GM19023 (cell line): ENCODE measurements at regions not wholly inside any gene's neighbourhood (a gene's known extent, or its start where the extent isn't known, plus 50 kb on each side); places are given as distances from the start of the nearest gene placed in this dataset.
"Not testable (repeated sequence)": the region's sequence is repeated elsewhere in the genome, so short reads cannot be mapped to it uniquely, and the experiment has no call there.

Source experiments
- ATAC-seq: cut with Tn5 transposase; IDR thresholded peaks from one replicate; pipeline ENCODE4 v1.9.1; 2021; ENCODE audit warnings: mild to moderate bottlenecking, moderate library complexity; ENCODE audit not compliant: unreplicated experiment

DNA sequence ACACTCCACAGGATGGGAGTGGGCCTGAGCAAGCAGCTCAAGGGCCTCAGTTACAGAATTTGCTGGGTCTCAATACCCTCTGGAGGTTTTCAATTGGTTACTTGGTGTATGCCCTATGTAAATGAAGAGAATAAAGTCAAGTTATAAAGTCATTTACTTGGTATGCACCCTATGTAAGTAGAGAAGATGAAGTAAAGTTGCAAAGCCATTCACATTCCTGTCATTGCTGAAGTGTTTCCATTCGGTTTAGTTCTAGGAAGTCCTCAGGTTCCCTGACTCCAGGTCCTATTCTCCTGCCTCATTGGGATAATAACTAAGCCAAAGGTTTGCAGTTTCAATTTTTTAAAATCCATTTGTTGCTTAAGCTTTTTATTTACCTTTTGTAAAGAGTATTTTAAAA is 272.6 kb upstream of the NPSR1 start:
- no peak for ATAC-seq

DNA sequence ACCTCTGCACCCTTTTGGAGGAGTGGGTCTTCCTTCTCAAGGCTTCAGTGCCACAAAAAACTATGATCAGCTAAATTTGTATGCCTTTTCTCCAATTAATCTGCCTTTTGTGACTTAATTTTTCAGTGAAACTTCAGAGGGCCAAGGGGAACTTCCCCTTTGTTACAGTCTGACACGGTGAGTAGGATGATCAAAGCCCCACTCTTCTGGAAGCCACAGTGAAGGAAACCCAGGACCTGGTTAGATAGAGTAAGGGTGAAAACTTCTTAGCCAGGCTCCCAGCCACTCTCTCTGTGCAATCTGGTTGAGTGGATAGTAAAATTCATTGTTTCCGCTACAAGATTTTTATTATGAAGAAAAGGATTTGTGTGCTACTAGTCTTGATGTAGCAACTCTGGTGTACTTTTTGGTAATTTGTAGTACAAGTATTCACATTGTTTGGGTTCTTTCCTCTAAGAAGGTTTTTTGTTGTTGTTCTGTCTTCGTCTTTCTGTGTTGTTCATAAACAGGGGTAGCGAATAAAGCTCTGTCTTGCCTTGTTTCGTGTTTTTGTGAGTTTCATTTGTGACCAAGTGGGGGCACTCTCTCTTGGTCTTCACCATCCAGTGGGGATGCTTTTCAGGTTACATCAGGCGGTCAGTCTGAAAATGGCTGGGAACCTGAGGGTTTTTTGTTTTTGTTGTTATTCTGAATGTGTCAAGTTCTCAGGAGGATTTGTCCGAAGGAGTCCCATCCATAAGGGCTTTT is 268.5 kb upstream of the NPSR1 start:
- ATAC-seq, result no peak

DNA sequence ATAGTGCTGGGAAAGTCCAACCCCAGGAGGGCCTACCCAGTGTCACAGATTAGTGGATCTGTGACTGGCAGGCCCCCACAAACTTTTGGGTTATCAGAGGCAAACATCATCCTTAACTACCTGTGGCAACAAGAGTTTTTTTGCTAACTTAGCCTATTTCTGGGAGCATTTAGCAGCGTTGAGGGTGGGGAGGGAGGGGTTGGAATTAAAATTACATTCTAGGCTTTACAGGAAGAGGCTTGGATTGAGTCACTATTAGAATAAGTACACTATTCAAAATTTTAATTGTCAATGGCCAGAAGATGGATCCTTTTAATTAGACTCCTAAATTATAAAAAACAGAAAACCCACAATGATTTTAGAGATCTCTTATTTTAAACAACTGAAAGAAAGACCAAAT is 267.9 kb upstream of the NPSR1 start:
- ATAC-seq, result no peak

DNA sequence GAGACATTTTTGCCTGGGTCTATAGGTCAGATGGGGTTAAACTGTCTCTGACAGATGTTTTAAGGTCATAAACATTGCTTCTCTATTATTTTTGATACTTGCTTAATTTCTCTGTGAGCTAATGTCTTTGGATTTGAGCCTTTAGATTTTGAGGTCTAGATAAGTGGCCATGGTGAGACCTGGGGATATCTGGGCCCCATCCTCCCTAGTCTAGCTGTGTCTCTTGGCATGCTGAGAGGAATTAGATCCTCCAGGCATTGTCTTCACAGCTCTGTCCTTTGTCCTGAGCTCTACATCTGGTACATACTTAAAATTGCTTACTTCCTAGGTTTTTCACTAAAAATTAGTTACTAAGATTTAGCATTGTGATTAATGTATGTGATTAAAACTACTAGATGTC is 265.0 kb upstream of the NPSR1 start:
- no peak for ATAC-seq

DNA sequence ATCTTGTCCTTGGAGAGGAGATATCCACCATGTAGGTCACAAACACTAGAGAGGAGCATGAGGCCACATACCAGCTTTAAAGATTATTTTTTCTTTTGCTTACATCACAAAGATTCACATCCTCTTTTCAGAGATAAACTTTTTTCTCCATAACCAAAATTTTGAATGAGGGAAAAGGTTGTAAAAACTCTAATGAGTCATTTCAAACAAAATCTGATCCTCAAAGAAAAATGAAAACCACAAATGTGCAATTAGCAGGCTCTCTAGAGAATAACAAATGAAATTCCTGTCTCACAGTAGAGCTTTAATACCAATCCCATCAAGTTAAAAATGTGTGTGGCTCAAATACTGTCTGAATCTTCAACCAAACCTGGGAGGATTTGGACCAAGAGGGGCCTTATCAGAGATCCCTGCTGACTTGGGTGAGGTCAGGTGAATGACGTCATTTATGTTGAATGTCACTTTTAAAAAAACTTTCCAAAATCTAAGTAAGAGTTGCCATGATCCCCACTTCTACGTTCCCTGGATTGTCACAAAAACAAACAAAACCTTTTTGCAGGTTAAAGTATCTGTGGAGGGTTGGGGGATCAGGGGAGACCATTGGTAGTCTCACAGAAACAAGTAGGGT is 261.5 kb upstream of the NPSR1 start:
- no peak for ATAC-seq

DNA sequence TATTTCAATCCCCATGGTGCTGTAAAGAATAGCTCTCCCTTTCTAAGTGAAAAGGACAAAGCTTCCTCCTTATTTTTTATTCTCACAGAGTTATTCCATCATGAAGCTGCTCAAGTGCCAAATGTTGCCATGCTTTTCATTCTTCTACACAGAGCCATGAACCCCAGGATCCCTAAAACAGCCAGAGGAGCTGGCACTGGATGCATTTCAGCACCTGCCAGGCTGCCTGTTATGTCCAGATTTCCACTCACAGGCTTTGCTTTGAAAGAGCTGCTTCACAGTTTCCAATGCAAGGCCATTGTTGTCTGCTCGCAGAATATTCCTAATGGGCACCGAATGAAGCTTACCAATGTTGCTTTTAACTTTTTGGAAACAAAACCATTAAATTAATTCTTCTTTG is 256.2 kb upstream of the NPSR1 start:
- ATAC-seq, result no peak

DNA sequence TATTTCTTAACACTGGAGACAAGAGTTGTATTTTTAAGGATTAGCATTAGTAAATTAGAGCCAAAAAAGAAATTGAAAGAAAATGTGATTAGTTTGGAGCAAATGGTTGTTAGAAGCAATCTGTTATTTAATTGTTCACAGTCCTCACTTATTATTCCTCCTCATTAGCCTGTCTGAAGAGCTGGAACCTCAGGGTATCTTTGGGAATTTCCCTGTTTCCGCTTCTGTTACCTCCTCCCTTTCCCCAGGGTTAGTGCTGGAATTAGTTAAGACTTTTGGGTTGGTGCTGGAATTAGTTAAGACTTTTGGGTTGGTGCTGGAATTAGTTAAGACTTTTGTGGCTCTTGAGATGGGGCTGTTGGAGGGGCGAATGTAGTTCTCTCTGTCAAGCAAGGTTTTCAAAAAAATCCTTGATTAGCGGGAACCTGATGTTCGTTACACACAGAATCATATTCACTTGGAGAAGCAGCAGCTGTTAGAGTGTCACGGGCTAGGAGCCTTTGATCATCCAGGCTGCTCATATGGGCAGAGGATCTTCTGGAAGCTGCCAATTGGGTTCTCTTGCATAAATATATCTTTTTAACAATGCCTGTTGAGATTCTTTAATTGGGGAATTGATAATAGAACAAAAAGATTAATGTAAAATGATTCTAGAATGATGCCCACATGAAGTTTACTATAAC is 251.0 kb upstream of the NPSR1 start:
- no peak for ATAC-seq

DNA sequence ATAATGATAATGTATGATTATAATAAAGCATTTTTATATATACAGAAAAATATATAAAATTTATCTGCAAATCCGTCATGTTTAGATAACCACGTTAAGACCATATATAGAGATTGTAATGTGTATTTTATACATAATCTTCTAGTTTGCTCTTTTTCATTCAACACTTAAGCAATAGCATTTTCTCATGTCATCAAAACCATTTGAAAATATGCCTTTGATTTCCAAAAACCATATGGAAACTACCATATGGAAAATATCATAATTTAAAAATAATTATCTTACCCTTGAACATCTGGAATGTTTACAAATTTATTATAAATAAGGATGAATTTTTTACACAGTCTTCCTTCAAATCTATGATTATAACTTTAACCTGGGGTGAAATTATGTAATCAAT is 250.4 kb upstream of the NPSR1 start:
- ATAC-seq, result no peak

DNA sequence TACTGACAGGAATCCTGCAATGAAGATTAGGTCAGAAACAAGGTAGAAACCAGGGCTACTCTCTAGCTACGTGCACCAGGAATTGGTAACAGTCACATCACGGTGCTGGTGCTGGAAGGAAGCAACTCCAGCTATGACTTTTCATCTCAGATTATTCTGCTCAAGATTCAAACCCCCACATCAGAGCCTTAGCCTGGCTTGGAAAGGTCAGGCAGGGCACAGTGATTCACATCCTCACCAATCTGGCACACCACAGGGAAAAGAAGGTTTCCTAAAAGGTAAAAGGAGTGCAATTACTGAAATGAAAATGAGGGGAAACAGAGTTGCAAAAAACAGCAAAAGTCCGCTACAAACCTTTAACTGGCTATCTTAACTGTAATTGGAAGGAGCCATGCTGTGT is 240.2 kb upstream of the NPSR1 start:
- ATAC-seq, result no peak

DNA sequence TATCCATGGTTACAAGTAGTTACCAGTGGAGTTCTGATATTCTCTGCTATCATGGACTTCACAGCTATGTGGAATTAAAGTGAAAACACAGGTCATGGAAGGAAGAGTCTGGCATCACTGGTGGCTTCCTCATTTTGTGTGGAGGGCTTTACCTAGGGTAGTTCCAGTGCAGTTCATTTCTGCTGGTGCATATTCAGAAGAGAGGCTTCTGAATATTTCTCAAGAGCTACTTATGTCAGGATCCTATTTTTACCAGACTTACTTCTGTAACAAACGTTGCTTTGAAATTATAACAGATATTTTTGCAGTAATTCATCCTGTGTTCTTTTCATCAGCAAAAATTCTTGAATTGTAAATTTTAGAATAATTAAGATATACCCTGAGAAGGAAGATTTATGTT is 236.5 kb upstream of the NPSR1 start:
- no peak for ATAC-seq

DNA sequence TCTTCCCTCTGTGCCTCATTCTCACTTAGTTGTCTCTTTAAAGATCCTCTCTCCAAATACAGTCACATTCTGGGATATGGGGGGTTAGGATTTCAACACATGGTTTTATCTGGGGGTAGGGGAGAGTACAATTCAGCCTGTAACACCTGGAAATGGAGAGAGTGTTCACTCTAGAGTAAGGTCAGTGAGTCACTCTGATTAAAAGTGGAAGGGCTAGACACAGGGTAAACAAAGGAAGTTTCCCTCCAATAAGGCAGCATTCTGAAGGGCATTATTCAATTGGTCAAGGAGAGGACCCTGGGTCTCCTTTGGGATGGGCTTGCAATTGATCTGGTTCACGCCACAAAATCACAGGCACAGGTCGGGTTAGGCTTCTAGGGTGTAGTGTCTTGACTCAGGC is 232.8 kb upstream of the NPSR1 start:
- ATAC-seq, result no peak

DNA sequence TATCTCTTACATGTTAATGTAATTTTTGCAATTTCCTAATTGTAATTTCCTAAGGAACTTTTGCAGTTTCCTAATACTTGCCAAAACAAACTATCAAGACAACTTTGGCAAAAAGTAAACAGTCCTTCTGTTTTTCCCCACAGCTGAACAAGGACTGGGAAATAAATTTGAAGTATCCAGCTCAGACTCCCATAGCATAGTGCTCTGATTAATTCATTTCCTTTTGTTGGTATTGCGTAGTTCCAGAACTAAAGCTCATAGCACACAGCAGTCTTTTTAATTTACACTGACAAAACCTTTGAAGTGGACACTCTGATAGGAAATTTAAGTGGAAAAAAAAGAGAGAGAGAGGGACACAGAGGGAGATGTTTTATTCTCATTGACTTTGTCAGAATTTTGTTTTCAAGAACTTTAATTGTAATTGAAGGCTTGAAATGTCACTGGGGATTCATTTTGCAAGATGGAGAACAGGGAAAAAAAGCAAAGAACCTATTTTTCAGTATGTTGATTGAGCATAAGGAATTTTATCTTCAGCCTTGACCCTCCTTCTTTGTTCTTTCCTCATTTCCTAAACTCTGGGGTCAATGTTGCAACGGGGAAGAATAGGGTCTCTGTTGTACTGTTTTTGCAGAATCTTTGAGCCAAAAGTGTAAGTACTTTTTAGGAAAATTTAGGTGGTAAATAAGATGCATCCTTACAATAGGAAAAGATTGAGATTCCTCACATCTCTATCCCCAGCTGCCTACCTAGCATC is 232.2 kb upstream of the NPSR1 start:
- no peak for ATAC-seq

DNA sequence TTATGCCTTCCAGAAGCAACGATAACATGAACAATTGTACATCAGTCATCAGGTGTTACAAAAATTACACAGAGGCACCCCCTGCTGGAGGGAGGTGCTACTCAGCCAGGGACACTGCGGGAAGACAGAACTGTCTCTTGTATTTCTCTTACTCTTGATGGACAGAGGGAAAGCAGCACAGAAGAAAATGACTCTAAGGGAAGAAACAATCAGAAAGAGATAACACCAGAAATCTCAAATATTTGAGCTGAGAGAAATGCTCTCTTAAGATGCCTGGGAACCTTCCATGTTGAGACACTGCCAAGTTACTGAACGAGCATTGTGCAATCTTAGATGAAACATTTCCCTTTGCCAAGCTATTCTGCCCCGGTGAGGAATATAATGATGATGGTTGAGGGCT is 227.6 kb upstream of the NPSR1 start:
- ATAC-seq, result no peak

DNA sequence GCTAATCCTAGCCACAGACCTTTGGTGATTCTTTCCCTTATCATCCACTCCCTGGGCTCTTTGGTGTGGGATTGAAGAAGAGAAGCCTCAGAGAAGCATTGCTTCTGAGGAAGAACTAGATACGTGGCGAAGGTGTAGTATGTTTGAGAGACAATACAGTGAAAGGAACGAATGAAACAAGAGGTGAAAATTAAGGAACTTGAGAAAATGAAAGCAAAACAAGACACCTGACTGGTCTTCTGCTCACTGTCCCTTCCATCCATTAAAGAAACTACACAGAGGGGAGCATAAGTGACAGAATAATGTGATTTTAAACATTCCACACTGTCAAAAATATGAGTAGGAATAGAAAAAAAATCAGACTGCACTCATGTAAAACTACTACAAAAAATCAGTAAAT is 219.6 kb upstream of the NPSR1 start:
- ATAC-seq, result no peak

DNA sequence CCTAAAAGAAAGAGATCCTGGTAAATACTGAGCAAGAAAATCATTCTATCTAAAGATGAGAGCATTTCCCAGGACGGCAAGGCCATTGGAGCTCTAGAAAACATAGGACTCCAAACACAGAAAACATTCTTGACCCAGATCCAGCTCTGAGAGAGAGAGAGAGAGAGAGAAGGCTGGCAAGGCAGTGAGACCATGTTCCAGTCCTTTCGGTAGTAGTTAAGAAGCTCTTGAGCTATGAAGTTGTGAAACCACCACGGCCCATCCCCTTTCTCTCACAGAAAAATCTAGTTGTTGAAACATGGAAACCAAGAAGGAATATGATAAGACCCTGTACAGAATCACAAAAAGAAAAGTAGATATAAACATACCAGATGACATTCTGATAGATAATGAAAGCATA is 212.4 kb upstream of the NPSR1 start:
- no peak for ATAC-seq

DNA sequence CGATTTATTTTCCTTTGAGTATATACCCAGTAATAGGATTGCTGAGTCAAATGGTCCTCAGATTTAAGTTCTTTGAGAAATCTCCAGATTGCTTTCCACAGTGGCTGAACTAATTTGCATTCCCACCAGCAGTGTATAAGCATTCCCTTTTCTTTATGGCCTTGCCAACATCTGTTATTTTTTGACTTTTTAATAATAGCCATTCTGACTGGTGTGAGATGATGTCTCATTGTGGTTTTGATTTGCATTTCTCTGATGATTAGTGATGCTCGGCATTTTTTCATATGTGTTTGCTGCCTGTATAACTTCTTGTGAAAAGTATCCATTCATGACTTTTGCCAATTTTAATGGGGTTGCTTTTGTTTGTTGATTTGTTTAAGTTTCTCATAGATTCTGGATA is 209.5 kb upstream of the NPSR1 start:
- ATAC-seq, result not testable (repeated sequence)

DNA sequence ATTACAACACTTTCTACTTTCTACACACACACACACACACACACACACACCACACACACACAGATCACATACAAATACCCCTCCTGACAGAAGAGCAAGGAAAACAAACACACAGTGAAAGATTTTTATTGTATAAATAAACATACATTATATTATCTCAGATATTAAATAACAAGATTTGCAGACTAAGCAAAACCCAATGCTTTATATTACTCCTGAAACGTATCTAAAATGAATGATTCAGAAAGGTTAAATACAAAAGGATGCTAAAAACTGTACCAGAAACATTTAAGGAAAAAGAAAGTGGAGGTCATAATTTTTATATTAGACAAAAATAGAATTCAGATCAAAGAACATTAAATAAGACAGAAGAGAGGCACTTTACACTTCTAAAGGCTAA is 208.3 kb upstream of the NPSR1 start:
- no peak for ATAC-seq

DNA sequence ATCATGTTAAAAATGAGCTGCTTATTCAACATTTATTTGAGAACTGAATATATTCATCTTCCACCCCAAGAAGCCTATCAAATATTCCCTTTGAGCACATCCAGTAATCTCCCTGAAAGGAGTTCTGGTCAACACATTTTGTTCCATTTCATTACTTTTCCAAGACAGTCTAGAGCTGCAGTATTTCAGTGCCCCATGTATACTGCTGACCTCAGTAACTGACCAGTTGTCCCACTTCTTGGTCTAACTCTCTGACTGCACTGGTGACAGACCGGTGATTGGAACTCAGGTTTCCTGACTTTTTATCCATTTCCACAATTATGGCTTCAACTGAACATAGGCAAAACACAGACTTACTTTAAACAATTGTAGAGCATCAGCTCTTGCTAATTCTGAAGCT is 206.8 kb upstream of the NPSR1 start:
- no peak for ATAC-seq

DNA sequence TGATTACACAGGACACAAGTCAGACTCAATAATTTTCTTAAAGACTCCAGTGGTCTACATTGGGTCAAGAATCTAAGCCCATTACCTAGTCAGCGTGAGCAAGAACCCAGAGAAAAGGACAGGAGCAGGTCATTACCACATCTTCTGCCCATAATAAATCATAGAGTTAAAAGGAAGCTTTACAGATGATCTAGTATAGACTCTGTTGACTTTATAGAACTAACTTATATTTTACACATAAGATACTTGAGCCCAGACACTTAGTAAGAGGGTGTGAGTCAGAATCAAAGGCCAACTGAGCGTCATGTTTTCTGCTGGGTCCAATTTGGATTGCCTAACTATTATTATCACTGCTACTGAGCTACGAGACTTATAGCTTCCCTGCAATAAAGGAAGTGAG is 206.1 kb upstream of the NPSR1 start:
- no peak for ATAC-seq

DNA sequence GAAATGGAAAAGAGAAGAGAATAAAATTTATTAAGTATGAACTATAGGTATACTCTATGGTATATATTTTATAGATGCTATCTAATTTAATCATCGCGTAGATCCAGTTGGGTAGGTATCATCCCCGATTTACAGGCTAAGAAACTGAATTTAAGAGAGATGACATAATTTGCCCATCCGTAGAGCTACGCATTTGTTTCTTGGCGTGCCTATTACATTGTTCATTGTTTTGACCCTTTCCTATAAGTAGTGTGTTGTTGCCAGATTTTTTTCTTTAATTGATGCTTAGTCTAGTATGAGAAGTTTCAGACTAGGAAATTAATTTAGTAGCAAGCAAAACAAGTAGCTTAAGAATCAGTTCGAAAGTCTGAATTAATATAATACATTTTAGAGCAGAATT is 205.7 kb upstream of the NPSR1 start:
- ATAC-seq, result no peak

DNA sequence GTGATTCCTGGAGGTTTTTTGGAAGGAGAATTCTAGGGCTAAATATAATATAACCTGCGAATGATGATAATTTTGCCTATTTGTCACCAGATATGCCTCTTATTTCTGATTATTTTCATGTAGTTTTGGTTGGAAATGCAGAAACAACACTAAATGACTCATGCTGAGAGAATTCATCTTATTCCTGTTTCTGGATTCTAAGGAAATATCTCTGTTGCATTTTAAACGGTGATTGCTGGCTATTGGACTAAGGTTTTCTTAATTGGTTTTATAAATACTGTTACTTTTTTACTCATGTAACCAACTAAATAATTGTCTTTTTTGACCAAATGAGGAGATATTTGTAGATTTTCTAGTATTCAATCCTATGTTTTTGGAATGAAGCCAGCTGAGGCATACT is 204.9 kb upstream of the NPSR1 start:
- ATAC-seq, result no peak

DNA sequence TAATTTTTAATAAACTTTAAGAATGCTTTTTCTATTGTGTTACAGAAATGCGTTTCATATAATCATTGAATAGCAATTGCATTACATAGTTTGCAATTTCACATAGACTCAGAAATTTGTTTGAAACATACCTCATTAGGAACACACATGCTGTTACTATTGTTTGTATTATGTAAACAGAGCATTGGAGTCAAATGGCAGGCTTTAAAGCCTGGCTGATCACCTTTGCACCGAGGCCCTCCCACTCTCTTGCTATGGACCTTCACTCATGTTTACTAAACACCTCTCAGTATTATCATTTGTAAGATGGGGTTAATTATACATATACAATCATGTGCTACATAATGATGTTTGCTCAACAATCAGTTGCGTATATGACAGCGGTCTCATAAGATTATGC is 203.6 kb upstream of the NPSR1 start:
- no peak for ATAC-seq
